ENCODE measurements at regions not wholly inside any gene's neighbourhood (a gene's known extent, or its start where the extent isn't known, plus 50 kb on each side); places are given as distances from the start of the nearest gene placed in this dataset.

- no peak for DNase-seq (ENCODE audit: extremely low read depth in 1 of 2, low read depth in 1 of 2)
These were observed 63.5 kb downstream of the DNTTIP2 start for GRCh38 chr1:93815366-93816110.

DNA sequence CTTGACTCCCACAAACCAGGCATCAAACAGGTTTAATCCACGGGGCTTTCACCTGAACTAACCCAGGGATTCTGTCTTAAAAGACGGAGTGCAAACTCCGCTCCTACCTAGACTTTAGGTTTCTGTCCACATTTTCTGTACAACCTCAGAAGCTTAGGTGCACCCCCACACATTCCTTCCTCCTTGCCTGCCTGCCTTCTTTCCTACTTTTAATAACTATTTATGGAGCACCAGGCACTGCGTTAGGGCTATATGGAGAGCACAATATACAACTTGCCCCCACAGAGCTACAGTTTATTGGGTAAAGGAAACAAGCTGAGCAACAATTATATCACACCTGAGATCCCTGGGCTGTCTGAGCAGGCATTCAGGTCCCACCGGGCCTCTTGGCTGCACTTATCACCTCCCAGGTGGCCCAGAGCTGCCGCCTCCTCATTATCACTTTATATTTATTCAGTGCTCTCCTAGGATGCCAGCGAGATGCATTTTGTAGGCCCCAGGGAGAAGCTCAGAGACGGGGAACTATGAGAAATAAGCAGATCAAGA, 64.1 kb downstream of the DNTTIP2 start:
- DNase-seq (ENCODE audit: extremely low read depth in 1 of 2, low read depth in 1 of 2), result no peak

GRCh38 chr1:93814059-93814794, 64.8 kb downstream of the DNTTIP2 start:
- peak in 1 of 2 donors; percentile 15 for DNase-seq (ENCODE audit: extremely low read depth in 1 of 2, low read depth in 1 of 2)

DNA sequence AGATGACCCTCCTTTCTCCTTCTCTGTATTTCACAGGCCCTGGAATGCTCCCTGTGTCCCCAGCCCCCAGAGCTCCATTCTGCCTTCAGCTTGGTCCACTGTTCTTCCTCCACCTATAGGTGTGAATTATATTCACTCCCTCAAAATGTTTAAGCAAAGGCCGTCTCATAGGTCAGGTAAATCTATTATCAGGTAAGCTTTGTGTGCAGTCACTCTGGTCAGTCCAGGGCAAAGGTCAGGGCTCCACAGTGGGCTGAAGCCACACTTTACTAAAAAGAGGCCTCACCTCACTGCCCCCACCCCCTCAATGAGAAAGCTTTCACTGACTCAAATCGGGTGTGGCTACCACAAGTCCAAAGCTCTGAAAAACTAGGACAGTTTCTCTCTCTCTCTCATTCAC, 65.9 kb downstream of the DNTTIP2 start:
- no peak for DNase-seq (ENCODE audit: extremely low read depth in 1 of 2, low read depth in 1 of 2)

GRCh38 chr1:93811326-93812065, 67.5 kb downstream of the DNTTIP2 start:
- DNase-seq (ENCODE audit: extremely low read depth in 1 of 2, low read depth in 1 of 2), result no peak

DNA sequence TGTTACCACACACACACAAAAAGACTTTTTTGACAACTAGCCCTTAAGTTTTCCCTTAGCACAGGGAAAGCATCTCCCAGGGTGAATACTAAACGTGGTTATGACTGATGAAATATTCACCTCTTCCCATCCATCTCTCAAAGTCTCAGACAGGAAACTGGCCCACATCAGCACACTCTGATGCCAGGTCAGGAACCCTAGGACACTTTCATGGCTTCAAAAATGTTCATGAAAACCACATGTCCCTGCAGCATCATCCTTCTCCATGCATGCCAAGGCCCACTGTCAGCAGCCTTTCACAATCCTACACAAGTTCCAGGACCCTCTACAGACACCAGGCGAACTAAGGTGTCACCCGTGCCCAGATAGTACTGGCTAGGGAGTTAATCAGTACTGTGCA, 68.7 kb downstream of the DNTTIP2 start:
- DNase-seq (ENCODE audit: extremely low read depth in 1 of 2, low read depth in 1 of 2), result no peak

- no peak for DNase-seq (ENCODE audit: extremely low read depth in 1 of 2, low read depth in 1 of 2)
These were observed 70.1 kb downstream of the DNTTIP2 start for GRCh38 chr1:93808871-93809270.

DNA sequence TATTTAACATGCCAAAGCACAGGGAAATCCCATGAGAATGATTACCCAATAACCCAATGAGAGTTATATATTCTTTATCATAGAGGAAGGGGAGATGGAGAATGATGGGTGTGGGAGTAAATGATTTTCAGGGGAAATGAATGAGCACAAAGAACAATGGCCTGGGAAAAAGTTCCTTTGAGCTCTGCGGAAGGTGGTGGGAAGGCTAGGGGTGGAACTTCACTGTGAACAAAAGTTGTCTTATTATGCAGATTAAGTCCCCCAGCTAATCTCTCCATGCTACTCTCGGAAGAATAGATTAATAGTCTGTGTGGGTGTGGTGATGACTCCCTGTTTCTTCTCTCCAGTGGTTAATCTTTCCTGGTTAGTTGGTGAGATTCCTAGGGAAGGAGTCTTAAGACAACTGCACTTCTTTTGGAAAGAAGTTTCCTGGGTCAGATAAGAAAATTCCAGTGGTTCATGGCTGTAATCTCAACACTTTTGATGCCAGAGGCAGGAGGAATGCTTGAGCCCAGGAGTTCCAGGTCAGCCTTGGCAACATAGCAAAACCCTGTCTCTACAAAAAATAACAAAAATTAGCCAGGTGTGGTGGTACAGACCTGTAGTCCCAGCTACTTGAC, 71.6 kb downstream of the DNTTIP2 start:
- DNase-seq (ENCODE audit: extremely low read depth in 1 of 2, low read depth in 1 of 2), result no peak

DNA sequence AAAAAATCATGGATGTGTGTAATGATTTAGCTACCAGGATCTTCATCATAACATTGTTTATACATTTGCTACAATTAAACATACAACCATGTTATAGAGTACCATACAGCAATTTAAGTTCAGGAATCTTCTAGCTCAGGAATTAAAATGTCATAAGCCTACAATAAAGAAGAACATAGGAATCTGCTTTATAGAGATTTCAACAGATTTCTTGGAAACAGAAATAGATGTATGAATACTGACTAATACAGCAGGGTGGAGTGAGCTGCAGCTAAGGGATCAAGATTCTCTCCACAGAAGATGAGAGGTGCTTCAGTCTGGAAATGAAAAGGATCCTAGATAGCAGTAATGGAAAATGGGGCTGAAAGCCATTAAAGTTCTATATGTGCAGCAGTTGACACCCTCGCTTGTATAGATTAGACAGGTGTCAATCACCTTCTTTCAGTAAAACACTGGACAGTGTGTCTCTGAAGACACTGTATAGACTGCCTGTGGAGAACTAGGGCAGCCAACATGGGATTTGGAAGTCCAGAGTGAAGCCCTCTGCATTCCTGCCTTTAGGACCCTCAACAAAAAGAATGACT, 73.9 kb downstream of the DNTTIP2 start:
- no peak for DNase-seq (ENCODE audit: extremely low read depth in 1 of 2, low read depth in 1 of 2)

DNA sequence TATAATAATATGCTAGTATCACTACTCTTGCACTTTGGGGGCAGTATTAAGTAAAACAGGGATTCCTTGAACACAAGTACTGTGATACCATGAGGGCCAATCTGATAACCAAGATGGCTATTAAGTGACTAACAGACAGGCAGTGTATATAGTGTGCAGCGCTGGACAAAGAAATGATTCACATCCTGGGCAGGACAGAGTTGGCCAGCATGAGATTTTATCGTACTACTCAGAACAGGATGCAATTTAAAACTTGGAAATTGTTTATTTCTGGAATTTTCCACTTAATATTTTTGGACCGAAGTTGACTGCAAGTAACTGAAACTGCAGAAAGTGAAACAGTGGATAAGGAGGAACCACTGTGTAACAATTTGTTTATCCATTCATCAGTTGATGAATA, 74.6 kb downstream of the DNTTIP2 start:
- no peak for DNase-seq (ENCODE audit: extremely low read depth in 1 of 2, low read depth in 1 of 2)

DNA sequence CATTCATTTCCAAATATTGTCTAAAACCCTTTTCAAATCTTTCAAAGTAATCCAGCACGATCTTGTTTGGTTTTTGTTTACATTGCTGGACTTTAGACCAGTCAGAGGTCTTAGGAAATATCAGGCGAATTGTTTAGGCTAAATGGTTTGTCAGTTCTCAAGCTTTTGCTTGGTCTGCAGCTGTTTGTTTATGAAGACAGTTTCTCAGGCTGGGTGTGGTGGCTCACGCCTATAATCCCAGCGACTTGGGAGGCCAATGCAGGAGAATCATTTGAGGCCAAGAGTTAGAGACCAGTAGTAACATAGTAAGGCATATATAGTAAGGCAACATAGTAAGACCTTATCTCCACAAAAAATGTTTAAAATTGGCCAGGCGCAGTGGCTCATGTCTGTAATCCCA, 77.5 kb downstream of the DNTTIP2 start:
- no peak for DNase-seq (ENCODE audit: extremely low read depth in 1 of 2, low read depth in 1 of 2)

- DNase-seq (ENCODE audit: extremely low read depth in 1 of 2, low read depth in 1 of 2), result no peak
These were observed 78.2 kb downstream of the DNTTIP2 start for GRCh38 chr1:93800856-93801255.

DNA sequence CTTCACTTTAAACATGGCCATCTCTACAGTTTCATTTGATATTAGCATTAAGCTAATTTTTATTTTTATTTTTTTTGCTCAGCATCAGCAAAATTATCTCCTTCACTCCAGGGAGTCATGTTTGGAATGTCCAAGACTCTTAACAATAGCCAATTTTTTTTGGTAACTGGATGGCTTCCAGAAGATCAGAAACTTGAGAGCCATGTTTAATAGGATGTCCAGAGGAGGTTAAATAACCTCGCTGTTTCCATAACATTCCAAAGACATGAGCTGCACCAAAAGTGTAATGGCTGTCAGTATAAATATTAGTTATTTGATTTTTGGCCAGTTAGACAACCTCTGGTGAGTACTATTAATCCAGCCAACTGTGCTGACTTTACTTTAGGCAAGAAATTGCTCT, 80.7 kb downstream of the DNTTIP2 start:
- DNase-seq (ENCODE audit: extremely low read depth in 1 of 2, low read depth in 1 of 2), result no peak

DNA sequence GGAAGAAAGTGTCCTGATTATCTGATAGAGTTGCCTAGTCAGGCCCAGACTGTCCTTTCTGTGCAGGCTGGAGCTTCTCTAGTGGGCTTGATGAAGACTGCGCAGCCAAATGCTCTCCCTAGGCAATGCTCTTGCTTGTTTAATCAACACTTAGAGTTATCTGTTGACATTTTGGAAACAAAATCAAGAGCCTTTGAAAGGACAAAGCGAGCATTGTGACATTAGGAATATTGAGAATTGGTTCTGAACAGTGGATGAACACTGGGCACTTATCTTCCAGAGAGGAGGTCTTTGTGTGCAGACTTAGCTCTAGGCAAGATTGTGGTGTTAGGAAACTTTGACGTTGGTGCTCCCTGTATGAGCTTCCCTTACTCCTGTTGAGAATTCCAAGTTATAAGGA, 94.5 kb downstream of the DNTTIP2 start:
- no peak for DNase-seq (ENCODE audit: extremely low read depth in 1 of 2, low read depth in 1 of 2)

DNA sequence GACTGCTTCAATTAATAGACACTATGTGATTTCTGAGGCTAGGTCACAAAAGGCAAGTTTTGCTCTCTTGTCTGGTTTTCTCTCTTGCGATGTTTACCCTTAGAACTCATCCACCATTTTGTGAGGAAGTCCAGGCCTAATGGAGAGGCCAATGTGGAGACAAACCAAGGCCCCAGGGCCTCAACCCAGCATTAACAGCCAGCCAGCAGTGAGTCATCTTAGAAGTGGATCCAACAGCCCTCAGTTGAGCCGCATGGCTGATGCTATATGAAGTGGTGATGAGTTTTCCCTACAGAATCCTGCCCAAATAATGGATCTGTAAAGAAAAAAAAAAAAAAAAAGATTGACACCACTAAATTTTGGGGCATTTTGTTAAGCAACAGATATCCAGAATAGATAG, 95.1 kb downstream of the DNTTIP2 start:
- no peak for DNase-seq (ENCODE audit: extremely low read depth in 1 of 2, low read depth in 1 of 2)

- no peak for DNase-seq (ENCODE audit: extremely low read depth in 1 of 2, low read depth in 1 of 2)
These were observed 98.0 kb upstream of the BCAR3 start for GRCh38 chr1:93779540-93780165.

- no peak for DNase-seq (ENCODE audit: extremely low read depth in 1 of 2, low read depth in 1 of 2)
These were observed 96.8 kb upstream of the BCAR3 start for GRCh38 chr1:93778457-93778856.

DNA sequence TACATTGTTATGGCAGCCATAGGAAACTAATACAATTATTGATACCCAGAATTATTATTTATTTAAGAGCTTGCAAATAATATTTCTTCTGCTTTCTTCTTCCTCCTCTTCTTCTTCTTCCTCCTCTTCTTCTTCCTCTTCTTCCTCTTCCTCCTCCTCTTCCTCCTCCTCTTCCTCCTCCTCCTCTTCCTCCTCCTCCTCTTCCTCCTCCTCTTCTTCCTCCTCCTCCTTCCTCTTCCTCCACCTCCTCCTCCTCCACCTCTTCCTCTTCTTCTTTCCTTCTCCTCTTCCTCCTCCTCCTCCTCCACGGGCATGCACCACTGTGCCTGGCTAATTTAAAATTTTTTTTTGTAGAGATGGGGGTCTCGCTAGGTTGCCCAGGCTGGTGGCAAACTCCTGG, 95.6 kb upstream of the BCAR3 start:
- no peak for DNase-seq (ENCODE audit: extremely low read depth in 1 of 2, low read depth in 1 of 2)

- DNase-seq (ENCODE audit: extremely low read depth in 1 of 2, low read depth in 1 of 2), result no peak
These were observed 95.1 kb upstream of the BCAR3 start for GRCh38 chr1:93776728-93777127.

DNA sequence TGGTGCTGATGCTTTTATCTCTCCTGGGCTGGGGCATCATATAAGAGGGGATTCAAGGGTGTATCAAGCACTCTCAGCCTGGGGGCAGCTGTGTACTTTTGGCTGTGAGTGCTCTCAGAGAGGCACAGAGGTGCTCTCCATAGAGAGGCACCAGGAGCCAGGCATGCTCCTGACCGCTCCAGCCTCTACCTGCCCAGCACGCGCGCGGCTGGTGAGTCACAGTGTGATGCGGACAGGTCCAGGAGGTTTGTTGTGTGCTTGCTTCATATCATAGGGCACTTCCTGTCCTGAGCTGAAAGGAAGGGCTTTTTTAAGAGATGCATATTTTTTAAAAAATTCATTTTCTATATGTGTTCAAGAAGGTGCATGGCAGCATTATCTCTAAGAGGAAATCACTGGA, 93.6 kb upstream of the BCAR3 start:
- DNase-seq (ENCODE audit: extremely low read depth in 1 of 2, low read depth in 1 of 2), result no peak
